GM12874 (cell line): ENCODE measurements at regions not wholly inside any gene's neighbourhood (a gene's known extent, or its start where the extent isn't known, plus 50 kb on each side); places are given as distances from the start of the nearest gene placed in this dataset.

Experiments used
- CTCF ChIP-seq: IDR thresholded peaks from 2 replicates; pipeline ENCODE4 v1.5.1; 2011; ENCODE audit warnings: low read depth, mild to moderate bottlenecking, control low read depth, low read length, moderate library complexity; ENCODE audit not compliant: insufficient read depth

DNA sequence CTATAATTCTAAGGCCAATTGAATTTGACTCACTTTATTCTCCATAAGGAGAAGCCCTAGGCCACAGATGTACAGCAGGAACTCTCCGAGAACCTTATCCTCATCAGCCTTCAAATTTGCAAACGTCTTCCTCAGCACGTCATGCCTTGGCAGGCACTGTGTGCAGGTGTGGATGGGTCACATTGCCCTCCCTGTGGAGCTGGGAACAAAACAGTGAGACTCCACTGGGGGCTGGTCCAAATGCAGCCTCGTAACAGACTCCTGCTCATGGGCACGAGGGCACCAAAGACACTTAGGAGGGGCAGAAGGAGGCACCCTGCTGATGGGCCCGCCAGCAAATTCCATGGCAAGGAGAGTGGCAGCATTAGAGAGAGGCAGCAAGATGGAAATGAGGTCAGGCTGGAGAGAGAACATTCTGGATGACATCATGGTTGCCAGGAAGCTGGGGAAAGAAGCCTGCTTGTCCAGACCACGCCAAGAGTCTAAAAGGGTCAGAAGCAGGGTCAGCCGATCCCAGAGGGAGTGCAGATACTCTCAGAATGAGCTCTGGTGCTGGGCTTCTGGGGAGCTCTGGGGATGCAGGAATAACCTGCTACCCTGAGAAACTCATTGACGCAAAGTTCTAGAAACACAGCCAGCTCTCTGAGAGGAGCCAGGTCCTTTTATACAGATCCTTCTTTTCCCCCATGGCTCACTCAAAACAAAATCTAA, 242.2 kb downstream of the B3GLCT start:
- TF ChIP-seq CTCF, result no peak

GRCh38 chr13:31442571-31442970, 242.8 kb downstream of the B3GLCT start:
- no peak for TF ChIP-seq CTCF

- no peak for TF ChIP-seq CTCF
Measured at GRCh38 chr13:31444266-31444856, 244.6 kb downstream of the B3GLCT start.

GRCh38 chr13:31452525-31452924, 252.8 kb downstream of the B3GLCT start:
- TF ChIP-seq CTCF, result no peak

DNA sequence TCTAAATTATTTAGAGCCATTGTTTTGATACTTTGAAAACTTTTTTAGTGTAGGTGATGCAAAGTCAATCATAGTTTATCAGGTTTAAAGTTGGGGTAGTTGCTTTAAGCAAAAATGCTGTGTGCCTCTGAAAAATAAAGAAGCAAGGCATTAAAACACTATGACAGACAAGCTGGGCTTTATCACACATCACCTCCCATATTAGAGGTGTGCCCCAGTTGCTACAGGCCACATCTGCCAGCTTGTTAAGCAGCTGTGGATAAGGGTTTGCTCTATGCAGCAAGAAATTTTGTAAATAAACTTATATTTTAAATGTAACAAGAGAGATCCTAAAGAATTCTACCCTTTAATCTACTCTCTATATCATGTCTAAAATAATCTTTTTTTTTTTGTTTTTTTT, 255.8 kb downstream of the B3GLCT start:
- no peak for TF ChIP-seq CTCF

DNA sequence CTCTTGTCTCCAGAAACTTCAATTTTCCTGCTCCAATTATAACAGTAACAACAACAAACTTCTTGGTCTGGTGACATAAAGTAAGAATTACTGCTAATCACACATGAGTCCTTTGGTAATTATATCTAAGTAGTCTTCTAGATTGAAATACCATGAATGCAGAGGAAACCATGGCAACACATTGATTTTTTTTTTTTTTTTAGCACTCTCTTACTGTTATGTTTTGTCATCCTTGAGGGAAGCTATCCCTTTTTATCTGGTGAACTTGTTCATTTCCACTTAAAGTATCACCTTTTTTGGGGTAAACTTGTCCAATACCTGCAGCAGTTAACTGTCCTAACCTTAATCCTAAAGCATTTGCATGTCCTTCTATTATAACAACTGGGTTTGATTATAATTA, 256.3 kb downstream of the B3GLCT start:
- TF ChIP-seq CTCF, result no peak

DNA sequence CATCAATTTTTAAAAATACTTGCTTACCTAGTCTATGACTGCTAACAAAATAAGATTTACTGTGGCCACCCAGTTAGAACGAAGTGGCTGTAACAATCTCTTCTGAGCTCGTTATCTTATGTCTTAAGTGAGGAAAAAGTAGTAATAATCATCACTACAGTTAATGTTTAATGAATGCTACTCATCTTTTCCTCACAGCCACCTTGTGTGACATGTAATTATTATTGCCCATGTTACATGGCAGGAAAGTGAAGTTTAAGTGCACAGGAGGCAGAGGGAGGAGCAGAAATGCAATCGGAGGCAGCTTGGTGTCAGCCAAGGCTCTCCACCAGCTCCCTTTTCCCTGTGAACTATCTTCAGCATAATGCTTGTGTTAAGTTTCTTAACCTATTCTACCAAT, 260.3 kb downstream of the B3GLCT start:
- no peak for TF ChIP-seq CTCF
